GM21737 (cell line): ENCODE measurements at regions not wholly inside any gene's neighbourhood (a gene's known extent, or its start where the extent isn't known, plus 50 kb on each side); places are given as distances from the start of the nearest gene placed in this dataset.

Source experiments
- ATAC-seq: cut with Tn5 transposase; IDR thresholded peaks from one replicate; pipeline ENCODE4 v1.9.1; 2021; ENCODE audit warnings: mild to moderate bottlenecking, moderate library complexity; ENCODE audit not compliant: unreplicated experiment

DNA sequence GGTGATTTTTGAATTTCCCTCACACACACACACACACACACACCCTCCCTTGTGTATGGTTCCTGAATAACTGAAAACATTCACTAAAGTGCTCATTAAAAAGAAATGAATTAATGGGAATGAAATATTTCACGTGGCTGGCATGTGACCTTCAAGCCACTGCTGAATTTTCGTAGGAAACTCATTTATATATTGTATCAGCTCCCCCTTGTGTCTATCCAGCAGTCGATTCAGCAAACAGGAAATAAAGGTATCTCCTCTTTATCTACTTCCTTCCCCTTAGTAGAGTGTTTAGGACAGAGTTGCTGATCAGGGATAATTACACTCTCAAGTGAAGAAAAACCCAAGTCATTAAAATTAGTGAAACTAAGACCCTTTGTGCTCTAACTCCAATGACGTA is 912.6 kb upstream of the LCORL start:
- ATAC-seq = no peak

DNA sequence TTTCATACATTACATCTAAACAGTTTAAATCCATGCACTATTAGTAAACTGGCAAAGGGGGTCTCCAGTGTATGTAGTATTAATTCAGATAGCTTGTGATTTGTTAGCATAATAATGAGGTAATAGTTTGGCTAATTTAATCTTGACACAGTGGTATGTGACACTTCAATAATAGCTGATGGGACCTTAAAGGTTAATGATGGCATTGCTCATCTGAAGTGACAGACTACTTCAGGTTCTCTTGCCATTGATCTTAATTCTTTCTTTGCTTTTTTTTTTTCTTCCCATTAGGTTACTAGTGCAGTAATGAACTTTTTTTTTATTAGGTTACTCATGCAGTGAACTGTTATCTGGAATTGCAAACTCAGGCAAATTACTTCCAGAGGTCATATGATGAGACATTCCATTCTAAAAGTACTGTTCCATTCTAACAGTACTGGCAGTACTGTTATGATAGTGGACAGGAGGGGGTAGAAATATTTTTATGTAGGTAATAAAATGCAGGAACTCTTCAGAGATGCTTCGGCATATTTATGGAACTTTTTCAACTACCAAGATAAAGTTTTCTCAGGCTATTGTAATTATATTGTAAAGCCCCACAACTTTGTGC is 911.3 kb upstream of the LCORL start:
- ATAC-seq = no peak

DNA sequence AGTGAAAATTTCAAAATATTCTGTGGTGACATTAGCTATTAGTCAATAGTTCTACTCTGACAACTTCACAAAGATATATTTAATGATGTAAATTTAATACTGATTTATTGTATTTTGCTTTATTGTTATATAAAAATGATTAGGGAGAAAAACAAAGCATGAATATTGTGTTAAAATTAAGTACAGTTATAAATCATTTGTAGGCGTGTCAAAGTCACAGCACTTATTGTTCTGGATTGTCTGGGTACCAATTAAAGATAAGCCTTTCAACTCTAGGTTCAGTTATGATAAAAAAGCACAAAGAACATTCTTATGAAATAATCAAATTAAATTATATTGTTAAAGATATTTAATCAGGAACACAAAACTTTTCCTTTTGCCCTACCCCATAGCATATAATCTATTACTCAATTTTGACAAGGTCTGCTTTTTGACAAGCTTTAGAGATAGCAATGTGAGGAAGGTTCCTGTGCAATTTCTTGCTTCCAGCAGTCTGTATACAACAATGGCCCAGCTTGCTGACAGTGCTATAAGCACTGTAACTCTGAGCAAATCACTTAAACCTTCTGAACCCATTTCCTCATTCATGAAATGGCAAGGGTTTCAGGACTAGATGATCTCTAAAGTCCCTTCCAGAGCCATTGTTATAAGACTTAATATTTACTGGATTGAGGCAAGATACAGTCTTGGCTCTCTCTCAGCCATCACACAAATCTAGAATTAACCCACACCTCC is 910.3 kb upstream of the LCORL start:
- no peak for ATAC-seq

DNA sequence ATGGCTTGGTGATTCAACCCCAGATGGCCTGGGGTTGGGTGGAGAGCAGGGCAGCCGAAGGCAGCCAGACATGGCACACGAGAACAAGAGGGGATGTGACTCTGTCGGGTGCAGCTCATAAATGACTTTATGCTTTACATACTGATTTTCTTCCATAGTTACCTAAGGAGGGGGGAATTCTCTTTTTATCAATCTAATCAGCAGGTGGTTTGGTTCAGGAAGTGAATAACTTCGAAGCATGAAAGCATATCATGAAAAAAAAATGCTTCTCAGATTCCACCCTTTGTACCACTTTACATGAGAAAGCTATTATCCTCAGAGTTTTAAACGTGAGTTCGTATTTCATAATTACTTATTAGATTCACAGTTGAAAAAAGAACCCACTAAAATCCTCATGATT is 908.9 kb upstream of the LCORL start:
- ATAC-seq = no peak

DNA sequence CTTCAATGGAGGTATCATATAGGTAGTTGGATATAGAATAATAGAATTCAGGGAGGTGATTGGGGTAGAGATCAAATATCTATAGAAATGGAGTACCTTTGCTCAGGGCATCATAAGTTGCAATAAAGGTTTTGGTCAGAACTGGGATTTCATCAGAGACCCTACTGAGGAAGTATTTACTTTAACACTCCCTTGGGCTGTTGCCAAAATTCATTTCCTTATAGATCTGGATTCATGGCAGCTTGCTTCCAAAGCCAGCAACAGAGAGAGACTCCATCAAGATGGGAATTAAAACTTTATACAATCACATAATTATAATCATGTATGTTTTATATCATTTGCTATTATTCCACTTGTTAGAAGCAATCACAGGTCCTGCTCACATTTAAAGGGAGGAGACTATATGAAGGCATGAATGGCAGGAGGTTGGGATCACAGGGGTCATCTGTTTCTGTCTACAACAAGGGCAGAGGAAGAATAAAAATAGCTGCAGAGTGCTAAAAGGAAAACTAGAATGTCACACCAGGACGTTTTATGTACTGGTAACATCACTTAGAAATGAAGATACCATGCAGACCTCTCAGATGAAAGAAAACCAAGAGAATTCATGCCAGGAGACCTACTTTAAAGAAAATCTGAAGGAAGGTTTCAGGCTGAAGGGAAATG is 902.1 kb upstream of the LCORL start:
- no peak for ATAC-seq

DNA sequence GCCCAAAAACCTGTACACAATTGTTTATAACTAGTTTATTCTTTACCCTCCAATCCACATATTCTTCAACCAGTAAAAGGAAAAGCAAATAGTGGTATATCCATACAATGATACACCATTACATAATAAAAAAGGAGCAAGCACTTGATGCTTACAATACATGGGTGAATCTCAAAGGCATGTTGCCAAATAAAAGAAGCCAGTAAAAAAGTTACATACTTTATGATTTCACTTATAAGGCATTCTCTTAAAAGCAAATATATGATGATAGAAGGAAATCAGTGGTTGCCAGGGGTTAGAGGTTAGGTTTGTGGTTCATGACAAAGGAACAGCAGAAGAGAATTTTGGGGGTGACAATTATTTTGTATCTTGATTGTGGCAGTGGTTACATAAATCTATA is 896.1 kb upstream of the LCORL start:
- no peak for ATAC-seq

DNA sequence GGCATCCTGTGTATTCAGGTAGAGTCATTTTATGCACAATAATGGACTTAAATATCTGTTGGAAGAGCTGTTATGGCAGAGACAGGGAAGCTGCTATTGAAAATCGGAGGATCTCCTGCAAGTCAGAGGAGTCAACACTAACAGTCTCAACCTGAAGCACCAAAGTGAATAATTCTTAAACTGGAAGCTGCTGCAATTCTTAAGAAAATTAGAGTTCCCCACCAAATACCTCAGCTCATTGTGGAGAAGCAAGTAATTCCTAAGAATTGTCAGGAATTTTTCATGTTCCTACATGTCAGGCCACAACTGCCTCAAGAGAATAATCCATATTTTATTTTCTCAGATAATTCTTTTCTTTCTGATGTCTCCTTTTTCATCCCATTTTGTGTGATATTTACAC is 892.6 kb upstream of the LCORL start:
- ATAC-seq = no peak

DNA sequence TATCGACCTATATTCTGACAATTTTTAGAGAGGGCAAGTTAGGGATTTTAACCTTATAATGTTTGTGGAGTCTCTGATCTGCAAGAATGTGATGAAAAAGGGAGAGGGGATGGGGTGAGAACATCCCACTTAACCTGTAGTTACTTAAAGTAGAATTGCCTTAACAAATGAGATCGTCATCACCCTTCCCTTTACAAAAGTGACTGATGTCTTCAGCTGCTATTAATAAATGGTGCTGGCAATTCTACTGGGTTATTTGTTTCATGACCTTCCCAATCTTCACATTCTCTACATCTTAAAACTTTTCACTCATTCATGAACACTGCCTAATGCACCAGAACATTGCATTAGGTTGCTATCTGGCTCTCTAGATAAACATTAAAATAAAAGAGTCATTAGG is 873.4 kb upstream of the LCORL start:
- no peak for ATAC-seq

DNA sequence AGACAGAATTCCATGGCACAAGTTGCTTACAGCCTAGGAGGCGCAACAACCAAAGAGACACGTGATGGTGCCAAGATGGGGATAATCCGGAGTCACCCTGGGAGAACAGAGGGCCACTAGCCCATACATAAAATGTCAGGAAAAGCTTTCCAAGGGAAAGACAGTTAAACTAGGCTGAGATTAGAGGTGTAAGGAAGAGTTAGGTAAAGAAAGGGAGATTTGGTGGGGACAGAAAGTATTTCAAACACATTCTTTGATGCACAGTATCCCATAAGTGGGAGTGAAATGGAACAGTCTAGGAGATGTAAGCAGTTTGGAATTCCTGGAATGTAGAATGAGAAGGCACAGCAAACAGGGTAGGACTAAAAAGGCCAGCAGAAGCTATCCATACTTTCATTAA is 860.9 kb upstream of the LCORL start:
- ATAC-seq = no peak

DNA sequence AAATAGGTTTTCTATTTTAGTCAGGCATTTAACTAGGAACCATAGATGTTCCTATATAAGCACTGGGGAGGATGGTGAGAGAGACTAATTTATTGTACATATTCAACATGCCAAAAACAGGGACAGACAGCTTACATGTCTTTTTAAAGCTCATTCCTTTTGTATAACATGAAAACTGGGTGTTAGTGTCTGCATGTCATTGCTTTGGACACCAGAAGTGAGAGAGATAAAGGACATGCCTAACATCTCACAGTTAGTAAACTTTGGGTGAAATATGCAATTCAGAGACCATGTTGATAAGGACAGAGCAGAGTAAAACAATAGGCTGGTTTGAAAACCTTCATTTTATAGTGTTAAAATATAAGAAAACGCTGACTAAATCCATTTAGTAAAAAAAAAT is 860.0 kb upstream of the LCORL start:
- ATAC-seq = no peak

DNA sequence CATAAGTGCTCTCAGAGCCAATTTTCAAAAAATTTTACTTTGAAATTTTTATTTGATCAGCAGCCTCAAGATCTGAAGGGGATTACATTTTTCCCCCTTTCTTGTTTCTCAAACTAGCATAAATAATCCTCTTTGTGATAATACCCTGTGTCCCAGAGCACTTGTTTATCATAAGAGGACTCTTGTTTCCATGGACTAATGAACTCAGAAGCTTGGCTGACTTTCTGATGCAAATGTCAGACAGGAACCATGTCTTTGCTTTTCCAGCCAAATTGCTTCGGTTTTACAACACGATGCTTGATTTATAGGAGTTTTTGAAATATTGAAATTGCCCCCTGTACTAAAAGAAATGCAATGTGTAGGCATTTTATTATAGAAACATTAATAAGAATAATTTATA is 859.3 kb upstream of the LCORL start:
- ATAC-seq = no peak

DNA sequence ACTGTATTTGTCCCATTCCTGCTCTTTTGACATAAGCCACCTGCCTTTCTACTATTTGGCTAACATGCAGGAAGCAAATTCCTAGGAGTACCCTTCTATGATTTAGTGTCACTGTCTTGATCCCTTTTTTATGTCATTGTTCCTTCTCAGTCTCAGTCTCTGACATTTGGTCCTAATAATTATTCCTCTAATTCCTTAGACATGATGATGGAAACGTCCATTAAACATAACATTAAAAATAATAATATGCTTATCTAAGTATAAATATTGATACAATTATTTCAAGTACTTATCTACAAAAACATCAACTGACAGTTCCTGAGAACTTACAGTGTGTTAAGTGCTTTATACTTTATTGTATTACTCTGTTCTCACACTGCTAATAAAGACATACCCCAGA is 857.0 kb upstream of the LCORL start:
- no peak for ATAC-seq

DNA sequence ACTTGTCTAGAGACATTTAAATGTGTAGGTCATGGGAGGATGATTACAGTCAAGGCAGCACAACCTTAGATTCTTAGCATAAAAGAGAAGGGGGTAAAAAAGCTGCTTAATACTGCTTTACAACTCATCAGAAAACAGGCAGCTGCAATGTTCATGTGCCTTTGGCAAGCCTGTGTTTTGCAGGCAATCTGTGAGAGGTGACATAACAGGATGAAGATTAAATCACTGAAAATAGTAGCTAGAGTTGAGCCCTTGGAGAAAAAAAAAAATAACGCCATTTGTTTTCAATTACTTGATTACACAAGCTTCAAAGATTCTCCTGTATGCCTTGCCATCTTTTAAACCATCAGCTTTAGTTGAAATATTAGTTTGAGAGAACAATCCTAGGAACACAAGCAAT is 847.6 kb upstream of the LCORL start:
- no peak for ATAC-seq

DNA sequence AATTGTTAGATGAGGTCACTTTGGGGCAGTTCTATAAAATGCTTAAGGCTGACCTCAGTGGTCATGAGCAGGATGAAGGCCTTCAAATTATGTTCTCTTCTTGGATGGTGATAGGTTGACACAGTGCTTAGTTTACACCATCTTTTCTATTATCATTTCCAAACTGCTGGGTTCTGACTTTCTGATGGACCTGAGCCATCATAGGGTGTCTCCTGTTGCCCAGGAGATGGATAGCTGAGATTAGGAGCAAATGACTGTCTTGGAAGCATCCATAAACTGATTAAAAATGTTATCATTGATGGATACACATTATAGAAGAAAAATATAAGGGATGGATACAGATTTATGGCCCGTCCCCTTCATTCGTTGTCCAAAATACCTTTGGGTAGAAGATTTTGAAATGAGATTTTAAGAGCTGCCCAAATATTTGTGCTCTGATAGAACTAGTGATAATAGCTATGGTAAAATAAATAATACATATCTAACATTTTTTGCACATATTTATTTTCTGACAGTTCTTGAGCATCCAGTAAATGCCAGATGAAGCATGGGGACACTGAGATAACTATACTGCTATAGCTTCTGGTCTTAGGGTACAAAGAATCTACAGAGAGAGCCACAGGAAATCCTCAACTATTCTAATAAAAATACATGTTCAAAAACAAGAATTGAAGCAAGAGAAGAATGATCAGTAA is 839.4 kb upstream of the LCORL start:
- ATAC-seq = no peak

DNA sequence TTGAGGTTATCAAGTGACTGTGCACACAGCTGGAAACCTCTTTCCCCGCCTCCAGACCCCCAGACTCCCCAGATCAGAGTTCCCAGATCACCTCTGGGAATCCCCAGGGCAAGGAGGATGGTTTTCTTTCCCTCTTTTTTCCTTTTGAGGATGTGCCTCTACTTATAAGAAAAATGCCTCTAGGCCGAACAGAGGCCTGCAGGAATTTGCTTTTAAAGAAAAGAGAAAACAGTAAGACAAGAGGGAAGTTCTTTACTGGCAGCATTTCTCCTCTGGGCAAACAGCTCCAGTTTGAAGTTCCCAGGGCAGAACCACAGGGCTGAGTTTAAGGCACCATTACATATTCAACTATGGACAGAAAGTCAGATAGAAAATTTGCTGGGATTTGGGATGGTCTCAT is 837.9 kb upstream of the LCORL start:
- ATAC-seq = no peak

DNA sequence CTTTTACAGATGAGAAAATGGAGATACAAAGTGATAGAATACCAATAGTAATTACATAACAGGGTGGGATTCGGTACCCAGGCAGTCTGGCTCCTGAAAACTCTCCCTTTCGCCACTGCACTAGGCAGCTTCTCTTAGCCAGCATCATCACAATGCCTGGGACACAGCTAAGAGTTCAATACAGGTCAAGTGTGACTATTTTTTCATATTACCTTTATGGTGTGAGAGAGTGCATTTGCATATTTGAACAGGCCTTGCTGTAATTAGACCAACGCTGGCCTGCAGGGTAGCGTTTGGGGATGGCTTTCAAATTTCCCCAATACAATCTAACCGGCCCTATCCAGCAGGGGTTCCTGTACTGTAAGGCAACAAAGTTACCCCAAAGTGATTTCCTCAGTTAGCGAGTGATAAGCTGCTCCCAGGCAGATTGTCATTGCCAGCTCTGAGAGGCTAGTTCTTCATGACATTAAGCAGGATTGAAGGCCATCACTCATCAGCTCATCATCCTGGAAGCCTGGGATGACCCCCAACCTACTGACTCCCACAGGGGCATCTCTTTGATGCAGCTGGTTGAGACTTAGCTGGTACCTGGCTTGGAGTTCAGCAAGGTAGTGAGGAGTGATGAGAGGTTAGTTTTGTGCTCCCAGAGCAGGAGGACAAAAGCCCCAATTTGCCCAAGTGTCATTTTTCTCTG is 836.8 kb upstream of the LCORL start:
- no peak for ATAC-seq

DNA sequence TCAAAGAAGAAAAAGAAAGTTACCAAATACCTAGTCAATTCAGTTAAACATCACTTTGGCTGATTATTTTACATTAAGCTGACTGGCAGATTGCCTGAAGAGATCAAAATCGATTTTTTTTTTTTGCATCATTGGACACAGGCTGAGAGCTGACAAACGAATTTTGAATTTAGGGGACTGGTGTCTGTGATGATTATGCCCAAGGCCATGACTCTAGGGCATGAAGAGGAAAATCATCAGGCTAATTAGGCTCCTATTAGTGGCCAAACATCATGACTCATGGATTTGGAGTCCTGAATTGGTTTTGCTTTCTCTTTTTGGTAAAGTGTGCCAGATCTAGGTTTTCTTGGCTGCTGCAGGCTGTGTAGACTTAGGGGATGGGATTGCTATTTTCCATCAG is 829.3 kb upstream of the LCORL start:
- no peak for ATAC-seq

DNA sequence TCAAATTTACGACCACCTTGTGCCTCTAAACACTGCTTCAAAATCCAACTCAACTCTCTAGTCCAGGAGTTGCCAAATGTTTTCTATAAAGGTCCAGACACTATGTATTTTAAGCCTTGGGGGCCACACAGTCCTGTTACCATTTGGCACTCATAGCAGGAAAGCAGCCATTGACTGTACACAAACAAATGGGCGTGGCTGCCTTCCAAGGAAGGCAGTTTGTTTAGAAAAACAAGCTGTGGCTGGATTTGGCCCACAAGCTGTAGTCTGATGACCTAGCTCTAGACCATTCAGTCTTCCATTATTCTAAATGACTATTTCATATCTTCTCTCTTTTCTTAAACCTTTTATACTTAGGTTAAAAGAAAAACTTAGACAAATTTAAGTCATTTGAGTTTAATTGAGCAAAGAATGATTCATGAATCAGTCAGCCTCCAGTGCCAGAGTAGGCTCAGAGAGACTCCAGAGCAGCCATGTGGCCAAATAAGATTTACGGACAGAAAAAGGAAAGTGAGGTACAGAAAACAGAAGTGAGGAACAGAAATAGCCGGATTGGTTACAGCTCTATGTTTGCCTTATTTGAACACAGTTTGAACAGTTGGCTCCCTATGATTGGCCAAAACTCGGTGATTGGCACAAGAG is 825.8 kb upstream of the LCORL start:
- ATAC-seq = no peak

DNA sequence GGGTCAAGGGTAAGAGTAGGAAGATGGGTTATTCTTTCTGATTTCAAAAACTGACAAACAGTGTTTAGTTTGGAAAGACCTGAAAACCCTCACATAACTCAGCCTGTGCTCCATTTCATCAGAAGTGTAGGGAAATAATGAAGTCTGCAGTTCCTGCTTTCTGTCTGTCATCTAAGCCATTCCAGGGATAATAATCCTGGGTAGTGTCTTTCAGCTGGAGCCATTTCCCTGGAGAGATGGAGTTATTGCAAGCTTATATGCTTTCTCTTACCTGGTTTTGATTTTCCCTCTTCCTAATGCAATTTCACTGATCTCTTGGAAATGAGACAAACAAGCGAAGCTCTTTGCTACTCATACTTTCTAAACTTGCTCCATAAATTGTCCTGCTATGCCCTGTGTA is 824.8 kb upstream of the LCORL start:
- no peak for ATAC-seq

DNA sequence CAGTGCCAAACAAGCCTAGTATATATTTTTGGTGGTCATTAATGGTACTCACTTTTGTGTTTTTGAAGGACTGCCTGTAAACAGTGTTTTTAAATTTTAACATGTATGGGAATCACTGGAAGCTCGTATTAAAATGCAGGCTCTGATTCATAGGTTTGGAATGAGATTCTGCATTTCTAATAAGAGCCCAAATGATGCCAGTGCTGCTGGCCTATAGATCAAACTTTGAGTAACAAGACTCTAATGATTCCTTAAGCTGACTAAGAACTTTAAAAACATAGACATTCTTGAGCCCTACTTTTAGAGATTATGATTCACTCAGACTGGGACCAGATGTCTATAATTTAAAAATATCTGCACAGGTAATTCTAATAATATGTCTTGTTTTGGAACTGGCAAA is 823.2 kb upstream of the LCORL start:
- ATAC-seq = no peak

DNA sequence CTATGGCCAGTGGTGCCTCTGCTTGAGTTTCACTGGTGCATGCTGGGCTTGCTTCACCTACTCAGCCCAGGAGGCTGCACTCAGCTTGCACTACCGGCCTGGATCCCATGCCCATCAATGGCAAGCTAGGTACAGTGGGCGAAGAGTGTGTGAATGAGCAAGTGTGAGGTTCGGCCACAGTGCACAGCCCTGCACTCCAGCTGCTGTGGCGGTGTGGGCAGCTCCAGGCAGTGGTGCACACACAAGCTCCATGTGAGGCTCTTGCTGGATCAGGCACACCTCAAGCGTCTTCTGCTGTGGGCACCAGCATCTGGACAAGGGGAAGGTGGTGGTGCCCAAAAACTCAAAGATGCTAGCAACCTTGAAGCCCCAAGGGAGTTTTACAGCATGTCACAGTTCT is 820.9 kb upstream of the LCORL start:
- no peak for ATAC-seq
